Endothelial cell (in vitro differentiated cells): ENCODE measurements at regions not wholly inside any gene's neighbourhood (a gene's known extent, or its start where the extent isn't known, plus 50 kb on each side); places are given as distances from the start of the nearest gene placed in this dataset.

Experiments
- DNase-seq: peaks from one replicate; pipeline ENCODE4 v3.0.0; 2021; ENCODE audit warnings: low spot score
- H3K27ac Mint-ChIP-seq: one replicate; pipeline ENCODE4 v1.8.0; 2021; ENCODE audit warnings: mixed read lengths, inconsistent platforms; ENCODE audit not compliant: unreplicated experiment
- H3K27me3 Mint-ChIP-seq: one replicate; pipeline ENCODE4 v1.8.0; 2021; ENCODE audit warnings: mild to moderate bottlenecking, moderate library complexity, mixed read lengths, inconsistent platforms; ENCODE audit not compliant: unreplicated experiment
- H3K36me3 Mint-ChIP-seq: one replicate; pipeline ENCODE4 v1.8.0; 2021; ENCODE audit warnings: mild to moderate bottlenecking, low read depth, mixed read lengths, inconsistent platforms; ENCODE audit not compliant: unreplicated experiment
- H3K4me1 Mint-ChIP-seq: one replicate; pipeline ENCODE4 v1.8.0; 2021; ENCODE audit warnings: mild to moderate bottlenecking, mixed read lengths, inconsistent platforms; ENCODE audit not compliant: unreplicated experiment
- H3K4me3 Mint-ChIP-seq: one replicate; pipeline ENCODE4 v1.8.0; 2021; ENCODE audit warnings: mild to moderate bottlenecking, mixed read lengths, inconsistent platforms; ENCODE audit not compliant: unreplicated experiment
- H3K9me3 Mint-ChIP-seq: one replicate; pipeline ENCODE4 v1.8.0; 2021; ENCODE audit warnings: mixed read lengths, inconsistent platforms; ENCODE audit not compliant: unreplicated experiment
- TF ChIP-seq, protein P1 (sequence below): fragments of 200-600 bp; sonication (generic); IDR thresholded peaks from one replicate; pipeline ENCODE4 v1.5.0; 2021; ENCODE audit warnings: antibody characterized with exemption; ENCODE audit not compliant: unreplicated experiment

DNA sequence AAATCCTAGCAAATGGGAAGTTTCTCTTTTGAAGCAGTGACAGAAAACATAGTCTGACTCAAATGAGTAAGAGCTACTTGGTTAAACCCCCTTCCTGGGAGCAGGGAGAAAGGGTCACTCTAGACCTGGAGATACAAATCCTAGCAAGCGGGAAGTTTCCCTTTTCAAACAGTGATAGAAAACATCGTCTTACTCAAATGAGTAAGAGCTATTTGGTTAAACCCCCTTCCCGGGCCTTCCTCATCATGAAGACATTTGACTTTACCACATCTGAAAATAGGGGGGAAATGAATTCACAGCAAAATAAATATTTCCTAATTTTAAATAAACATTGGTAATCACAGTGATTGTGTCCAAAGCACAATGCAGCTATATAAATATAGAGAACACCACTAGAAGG is 79.2 kb downstream of the FOXB1 start:
- Mint-ChIP-seq H3K36me3 (no peaks in the 10 kb centered on the region), H3K27me3 (no peaks in the 10 kb centered on the region), H3K4me3 (no peak overlapping the region), H3K4me1 (peaks cover 5% of the 10 kb centered on the region), H3K27ac (no peak overlapping the region), H3K9me3 (no peaks in the 10 kb centered on the region)
- no peak for DNase-seq
- TF ChIP-seq, protein P1, sequence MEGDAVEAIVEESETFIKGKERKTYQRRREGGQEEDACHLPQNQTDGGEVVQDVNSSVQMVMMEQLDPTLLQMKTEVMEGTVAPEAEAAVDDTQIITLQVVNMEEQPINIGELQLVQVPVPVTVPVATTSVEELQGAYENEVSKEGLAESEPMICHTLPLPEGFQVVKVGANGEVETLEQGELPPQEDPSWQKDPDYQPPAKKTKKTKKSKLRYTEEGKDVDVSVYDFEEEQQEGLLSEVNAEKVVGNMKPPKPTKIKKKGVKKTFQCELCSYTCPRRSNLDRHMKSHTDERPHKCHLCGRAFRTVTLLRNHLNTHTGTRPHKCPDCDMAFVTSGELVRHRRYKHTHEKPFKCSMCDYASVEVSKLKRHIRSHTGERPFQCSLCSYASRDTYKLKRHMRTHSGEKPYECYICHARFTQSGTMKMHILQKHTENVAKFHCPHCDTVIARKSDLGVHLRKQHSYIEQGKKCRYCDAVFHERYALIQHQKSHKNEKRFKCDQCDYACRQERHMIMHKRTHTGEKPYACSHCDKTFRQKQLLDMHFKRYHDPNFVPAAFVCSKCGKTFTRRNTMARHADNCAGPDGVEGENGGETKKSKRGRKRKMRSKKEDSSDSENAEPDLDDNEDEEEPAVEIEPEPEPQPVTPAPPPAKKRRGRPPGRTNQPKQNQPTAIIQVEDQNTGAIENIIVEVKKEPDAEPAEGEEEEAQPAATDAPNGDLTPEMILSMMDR = no peak

DNA sequence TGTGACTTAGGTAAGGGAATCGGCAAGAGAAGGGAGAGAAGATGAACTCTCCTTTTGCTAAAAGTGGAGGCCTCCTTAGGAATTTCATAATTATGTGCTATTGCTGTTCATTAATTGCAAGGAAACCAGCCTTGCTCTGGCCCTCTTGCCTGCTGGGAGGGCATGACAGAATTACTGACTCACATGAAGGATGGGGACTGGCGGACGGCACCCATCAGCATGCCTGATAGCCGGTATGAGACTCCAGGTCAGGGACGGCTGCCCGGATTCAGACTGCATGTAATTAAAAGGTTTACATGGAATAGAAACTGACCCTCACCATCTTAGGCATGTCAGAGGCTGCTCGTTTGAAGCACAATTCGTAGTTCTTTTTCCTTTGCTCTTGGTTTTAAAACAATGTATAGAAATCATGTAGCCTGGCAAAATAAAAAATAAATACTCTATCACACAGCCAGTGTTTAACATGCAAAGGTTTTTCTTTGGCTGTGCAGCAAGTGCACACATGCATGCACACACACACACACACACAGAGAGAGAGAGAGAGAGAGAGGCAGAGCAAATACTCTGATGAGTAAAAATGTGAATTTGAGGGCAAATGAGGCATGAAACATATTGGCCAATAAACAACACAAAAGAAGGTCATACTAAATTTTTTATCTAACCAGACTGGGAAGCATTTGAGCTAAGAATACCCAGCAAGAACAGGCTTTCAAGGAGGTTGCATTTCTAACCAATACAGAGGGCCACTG is 82.7 kb downstream of the FOXB1 start:
- H3K27ac Mint-ChIP-seq = no peak overlapping the region

DNA sequence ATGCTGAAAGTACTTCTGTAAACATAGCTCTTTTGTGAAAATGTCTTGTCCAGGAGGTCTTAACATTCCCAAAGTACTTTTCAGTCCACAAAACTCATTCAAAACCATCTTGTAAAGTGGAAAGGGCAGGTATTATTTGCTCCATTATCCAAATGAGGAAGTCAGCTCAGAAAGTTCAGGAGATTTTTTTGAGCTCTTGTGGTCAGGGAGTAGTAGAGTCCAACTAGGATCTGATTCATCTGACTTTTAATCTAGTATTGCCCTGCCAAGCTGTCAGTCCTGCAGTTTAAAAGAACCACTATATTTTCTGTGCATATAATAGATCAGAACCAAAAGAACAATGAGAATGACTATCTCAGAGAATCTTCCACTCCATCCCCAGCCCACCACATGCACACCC is 83.5 kb downstream of the FOXB1 start:
- Mint-ChIP-seq H3K4me1 (no peaks in the 10 kb centered on the region), H3K27me3 (no peaks in the 10 kb centered on the region), H3K27ac (no peak overlapping the region), H3K36me3 (no peaks in the 10 kb centered on the region), H3K4me3 (no peak overlapping the region), H3K9me3 (no peaks in the 10 kb centered on the region)
- TF ChIP-seq, protein P1 = no peak
- DNase-seq = no peak

More for the DNA sequence above, 82.7 kb downstream of the FOXB1 start:
- no peak for DNase-seq
- no peak overlapping the region for H3K4me3 Mint-ChIP-seq
- H3K36me3 Mint-ChIP-seq = no peaks in the 10 kb centered on the region
- no peaks in the 10 kb centered on the region for H3K27me3 Mint-ChIP-seq
- TF ChIP-seq, protein P1 = no peak
- H3K4me1 Mint-ChIP-seq = no peaks in the 10 kb centered on the region
- no peaks in the 10 kb centered on the region for H3K9me3 Mint-ChIP-seq

DNA sequence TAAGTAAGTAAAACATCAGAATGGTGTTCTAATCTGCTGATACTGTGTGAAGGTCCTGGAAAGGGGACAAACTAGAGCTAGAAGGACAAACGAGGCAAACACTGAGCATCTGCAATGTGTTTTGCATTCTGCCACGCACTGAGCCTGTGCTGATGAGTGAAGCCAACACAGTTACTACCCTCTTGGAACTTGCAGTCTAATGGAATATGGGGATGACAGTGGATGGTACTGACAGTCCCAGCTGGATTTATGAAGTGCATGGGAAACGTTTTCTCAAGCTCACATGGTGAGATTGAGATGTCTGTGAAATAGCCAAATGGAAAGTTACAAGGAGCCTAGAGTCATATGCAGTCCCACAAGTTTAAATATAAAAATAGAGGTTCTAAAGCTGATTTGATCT is 86.6 kb downstream of the FOXB1 start:
- no peak overlapping the region for H3K27ac Mint-ChIP-seq

DNA sequence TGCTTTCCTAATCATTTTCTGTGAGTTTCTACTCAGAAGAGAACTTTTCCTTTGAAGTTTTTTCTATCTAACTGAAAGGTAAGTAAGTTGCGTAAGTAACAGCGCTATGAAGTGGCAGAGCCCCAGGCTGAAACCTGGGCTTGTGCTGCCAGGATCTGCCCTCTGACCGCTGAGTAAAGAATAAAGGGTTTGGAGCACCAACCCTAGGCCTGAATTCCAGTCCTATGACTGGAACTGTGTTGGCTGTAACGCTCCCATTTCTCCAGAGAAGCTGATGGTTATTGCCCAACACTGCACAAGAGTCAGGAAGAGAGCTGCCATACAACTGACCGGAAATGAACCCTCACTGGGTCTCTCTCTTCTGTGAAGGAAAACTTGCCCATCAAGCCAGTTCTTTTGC is 87.0 kb downstream of the FOXB1 start:
- Mint-ChIP-seq H3K27me3 (peaks cover 2% of the 10 kb centered on the region), H3K27ac (no peak overlapping the region), H3K4me1 (no peaks in the 10 kb centered on the region), H3K9me3 (no peaks in the 10 kb centered on the region), H3K4me3 (no peak overlapping the region), H3K36me3 (no peaks in the 10 kb centered on the region)
- TF ChIP-seq, protein P1 = no peak
- DNase-seq = no peak

More for the DNA sequence above, 86.6 kb downstream of the FOXB1 start:
- H3K9me3 Mint-ChIP-seq = no peaks in the 10 kb centered on the region
- peaks cover 2% of the 10 kb centered on the region for H3K27me3 Mint-ChIP-seq
- H3K4me1 Mint-ChIP-seq = no peaks in the 10 kb centered on the region
- no peak overlapping the region for H3K4me3 Mint-ChIP-seq
- DNase-seq = no peak
- no peaks in the 10 kb centered on the region for H3K36me3 Mint-ChIP-seq
- TF ChIP-seq, protein P1 = no peak
